GM18861 (cell line): ENCODE measurements at regions not wholly inside any gene's neighbourhood (a gene's known extent, or its start where the extent isn't known, plus 50 kb on each side); places are given as distances from the start of the nearest gene placed in this dataset.
"Not testable (repeated sequence)": the region's sequence is repeated elsewhere in the genome, so short reads cannot be mapped to it uniquely, and the experiment has no call there.

Source experiments
- ATAC-seq: cut with Tn5 transposase; IDR thresholded peaks from one replicate; pipeline ENCODE4 v1.9.1; 2021; ENCODE audit not compliant: unreplicated experiment

DNA sequence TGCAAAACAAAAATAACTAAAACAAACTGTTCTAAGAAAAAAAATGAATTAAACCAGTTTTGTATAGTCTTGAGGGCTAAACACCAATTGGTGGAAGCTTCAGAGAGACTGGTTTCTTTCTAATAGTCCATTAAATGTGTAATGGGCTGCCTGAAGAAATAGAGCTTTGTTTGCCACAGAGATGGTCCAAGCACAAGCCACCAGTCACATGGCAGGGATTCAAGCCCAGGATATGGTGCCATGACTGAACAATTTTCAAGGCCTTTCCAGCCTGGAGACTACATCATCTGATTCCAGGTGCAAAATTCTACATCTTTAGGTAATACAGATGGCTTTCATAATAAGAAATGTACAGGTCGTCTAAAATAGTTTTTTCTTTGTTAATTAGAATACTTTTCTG is 355.3 kb downstream of the NR2F1-AS1 start:
- no peak for ATAC-seq

DNA sequence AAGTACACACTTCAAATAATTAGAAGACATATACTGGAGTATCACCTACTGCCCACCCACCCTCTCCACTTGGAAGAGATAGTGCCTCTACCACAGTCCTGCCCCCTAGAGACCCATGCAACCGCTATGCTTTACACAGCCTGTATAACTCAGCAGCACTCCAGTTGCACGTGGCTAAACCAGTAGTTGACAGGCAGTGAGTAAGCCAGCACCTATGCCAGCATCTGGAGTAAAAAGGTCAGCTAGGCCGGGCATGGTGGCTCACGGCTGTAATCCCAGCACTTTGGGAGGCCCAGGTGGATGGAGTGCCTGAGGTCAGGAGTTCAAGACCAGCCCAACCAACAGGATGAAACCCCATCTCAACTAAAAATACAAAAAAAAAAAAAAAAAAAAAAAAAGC is 356.4 kb downstream of the NR2F1-AS1 start:
- ATAC-seq = no peak

DNA sequence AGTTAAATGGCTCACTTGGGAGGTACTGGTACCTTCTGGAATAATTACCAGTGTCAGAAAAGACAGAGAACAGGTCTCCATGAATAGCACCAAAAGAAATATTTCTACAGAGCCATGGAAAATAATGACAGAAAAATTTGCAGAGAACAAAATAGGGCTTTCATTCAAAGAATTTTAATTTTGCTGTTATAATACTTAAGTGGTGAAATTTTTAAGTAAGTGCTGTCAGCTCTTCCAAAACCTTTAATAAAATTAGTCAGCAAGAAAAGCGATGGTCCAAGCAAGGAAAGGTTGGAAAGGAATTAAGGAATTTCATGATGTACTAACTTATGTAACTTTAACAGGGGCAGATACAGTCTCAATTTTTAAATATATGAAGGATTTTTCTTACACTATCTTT is 359.2 kb downstream of the NR2F1-AS1 start:
- ATAC-seq = no peak

DNA sequence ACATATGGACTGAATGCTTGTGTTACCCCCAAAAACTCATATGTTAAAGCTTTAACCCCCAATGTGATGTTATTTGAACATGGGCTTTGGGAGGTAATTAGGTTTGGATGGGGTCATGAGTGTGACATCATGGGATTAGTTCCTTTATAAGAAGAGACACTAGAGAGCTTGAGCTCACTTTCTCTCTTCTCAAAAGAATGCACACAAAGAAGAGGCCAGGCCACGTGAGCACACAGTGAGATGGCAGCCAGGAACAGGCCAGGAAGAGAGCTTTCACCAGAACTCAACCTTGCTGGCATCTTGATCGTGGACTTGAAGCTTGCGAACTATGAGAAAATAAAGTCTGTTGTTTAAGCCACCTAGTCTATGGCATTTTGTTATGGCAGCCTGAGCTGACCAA is 360.6 kb downstream of the NR2F1-AS1 start:
- ATAC-seq = no peak

DNA sequence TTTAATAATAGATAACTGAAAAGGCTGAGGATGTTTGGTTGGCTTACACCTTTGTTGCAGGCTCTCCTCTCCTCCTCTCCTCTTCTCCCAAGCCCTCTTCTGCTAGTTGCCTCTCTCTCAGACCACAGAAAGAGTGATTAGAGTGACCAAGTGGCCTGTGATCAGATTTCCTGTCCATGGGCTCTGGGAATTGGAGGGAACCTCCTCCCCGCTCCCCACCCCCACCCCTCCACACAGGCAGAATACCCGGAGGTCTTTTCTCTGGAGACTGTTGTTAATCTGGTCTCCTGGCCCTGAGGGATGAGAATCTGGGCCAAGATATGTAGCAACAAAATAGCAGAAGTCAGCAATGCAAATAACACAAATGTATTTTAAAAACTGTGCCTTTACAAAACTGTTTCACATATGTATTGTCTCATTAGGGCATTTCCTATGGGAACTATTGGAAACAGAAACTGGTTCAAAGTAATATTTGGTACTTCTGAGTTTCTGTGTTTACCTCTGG is 361.3 kb downstream of the NR2F1-AS1 start:
- ATAC-seq = no peak

DNA sequence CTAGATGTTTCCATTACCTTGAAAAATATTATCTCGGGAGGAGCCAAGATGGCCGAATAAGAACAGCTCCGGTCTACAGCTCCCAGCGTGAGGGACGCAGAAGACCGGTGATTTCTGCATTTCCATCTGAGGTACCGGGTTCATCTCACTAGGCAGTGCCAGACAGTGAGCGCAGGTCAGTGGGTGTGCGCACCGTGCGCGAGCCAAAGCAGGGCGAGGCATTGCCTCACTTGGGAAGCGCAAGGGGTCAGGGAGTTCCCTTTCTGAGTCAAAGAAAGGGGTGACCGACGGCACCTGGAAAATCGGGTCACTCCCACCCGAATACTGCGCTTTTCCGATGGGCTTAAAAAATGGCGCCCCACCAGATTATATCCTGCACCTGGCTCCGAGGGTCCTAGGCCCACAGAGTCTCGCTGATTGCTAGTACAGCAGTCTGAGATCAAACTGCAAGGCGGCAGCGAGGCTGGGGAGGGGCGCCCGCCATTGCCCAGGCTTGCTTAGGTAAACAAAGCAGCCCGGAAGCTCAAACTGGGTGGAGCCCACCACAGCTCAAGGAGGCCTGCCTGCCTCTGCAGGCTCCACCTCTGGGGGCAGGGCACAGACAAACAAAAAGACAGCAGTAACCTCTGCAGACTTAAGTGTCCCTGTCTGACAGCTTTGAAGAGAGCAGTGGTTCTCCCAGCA is 367.8 kb downstream of the NR2F1-AS1 start:
- not testable (repeated sequence) for ATAC-seq

DNA sequence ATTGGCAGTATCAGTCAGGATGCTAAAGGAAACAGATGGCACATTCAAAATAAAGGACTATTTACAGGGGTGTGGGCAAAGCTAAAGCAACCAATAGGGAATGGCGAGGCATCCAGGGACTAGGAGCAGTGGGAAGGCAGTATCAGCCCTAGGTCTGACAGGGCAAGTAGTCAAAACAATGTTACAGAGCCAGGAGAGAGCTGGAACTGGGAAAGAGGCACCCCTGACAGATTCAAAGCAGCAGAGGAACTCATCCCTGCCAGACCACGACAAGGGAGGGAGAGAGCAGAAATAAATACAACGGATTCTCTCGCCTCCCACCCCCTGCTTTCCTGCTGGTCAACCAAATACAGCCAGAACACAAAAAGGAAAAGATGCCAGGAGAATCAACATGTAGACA is 371.5 kb downstream of the NR2F1-AS1 start:
- ATAC-seq = no peak

DNA sequence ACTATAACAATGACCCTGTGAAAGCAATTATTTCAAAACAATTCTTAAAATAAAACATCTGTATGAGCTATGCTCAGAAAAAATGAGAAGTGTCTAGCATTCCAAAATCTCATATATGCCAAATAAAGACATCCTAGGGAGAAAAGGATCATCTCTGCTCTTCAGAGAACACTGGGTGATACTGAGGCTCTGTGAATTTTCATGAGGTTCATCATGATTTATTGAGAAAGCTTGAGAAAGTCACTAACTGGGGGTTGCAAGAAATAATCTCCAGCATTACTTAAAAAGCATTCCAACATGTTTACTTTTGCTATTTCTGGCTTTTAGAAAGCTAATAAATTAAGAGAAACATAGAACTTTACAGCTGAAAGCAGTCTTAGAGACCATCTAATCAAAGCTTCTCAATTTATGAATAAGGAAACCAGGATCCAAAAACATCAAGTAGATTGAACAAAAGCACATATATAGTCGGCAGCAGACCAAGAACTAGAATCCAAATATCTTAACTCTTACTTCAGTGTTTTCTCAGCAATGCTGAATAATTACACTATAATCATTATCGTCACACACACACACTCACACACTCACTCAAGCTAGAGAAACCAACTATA is 372.8 kb downstream of the NR2F1-AS1 start:
- ATAC-seq = no peak

DNA sequence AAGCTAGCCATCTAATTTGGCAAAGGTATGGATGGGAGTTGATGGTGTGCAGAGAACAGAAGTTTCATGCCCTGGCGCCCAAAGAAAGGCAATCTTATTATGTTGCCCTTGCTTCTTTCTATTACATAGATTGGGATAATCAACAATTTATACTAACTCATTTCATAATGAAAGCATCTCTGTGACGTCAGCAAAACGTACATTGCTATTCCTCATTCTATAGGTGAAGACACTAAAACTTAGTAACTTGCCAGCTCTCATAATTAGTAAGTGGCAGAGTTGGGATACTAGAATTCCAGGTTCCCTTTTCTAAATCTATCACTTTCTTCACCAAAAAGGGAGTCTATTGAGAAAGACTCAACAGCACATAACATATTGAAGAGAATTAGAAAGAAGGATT is 374.8 kb downstream of the NR2F1-AS1 start:
- no peak for ATAC-seq

DNA sequence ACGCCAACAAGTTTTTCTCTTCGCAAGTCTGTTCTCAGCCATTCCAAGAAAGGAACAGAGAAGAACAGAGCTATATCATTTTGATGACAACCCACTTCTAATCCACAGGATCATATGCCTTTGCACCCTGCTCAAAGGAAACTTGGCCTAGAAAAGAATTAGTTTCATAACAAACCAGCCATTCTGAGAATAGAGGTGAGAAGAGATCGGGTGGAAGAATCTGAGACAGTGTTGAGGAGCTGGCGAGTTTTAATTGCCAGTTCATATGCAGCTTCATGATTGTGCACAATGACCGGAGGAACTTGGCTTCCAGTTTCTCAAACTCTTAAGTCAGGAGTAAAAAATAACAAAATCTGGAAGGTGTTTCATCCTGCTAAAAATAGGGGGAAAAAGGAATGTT is 380.0 kb downstream of the NR2F1-AS1 start:
- ATAC-seq = no peak

DNA sequence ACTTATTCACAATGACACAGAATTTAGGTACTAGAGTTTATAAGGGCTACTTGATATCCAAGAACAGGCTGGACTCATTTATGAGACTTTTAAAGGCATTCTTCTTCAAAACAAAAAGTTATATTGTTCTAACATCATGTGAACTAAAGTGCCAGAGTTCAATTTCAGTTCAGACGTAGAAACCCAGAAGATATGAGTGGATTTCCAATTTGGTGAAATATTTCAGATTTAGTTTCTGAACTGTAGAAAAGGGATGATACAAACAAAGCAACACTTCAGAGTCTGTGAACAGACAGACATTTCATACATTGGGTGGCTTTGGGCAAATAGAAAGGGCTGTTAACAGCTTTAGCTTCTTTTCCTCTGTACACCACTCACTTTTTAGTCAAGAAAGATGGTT is 384.0 kb downstream of the NR2F1-AS1 start:
- ATAC-seq = no peak

DNA sequence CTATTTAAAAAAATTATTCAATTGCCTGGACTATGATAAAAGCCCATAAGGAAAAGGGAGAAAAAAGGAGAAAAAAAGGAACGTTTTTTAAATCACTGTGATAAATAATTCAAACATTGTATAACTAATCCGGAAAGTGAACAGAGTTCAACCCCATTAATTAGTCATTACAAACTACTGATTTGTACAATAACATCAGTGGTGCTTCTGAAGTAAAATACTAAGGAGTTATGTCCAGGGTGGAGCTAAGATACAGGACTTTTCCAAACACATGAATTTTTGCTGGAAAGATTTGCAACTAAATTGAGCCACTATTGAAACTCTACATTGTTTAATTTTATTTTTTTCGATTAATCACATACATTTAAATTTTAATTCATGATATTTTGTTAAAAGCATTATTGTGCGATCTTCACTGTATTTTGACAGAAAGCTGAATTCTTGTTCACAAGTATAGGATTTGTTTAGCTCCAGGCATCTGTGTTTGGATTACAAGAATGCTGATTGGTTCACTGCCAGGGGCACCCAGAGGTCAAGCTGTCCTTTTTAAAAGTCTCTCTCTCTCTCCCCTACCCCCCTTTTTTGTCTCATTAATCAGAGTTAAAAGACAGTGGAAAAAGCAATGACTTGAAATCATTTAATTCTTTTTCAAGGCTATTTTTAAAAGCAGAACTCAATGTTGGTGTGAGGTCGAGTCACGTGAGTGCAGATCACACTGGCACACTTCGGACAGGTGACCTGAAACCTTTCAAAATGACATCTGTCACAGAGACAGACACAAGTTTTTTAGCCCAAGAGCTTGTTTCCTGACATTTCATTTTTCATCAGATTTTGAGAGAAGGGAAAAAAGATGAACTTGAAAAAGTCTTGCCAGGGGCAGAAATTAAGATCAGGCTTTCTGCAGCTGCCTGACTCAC is 387.3 kb downstream of the NR2F1-AS1 start:
- ATAC-seq = no peak

DNA sequence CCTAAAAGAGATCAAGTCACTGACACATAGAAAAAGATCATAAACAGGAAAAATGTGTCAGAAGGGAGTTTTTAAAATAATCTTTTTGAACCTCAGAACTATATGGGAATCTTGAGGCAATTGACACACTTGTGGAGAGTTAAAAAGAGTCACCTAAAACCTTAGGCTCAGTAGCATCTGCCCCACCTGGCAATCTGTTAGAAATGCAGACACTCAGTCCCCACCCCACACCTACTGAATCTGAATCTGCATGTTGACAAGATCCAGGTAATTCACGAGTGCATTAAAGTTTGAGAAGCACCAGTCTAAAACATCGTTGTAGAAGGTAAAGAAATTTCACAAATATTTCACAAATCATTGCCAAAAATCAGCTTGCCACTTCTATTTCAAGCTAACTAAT is 388.3 kb downstream of the NR2F1-AS1 start:
- ATAC-seq = no peak

DNA sequence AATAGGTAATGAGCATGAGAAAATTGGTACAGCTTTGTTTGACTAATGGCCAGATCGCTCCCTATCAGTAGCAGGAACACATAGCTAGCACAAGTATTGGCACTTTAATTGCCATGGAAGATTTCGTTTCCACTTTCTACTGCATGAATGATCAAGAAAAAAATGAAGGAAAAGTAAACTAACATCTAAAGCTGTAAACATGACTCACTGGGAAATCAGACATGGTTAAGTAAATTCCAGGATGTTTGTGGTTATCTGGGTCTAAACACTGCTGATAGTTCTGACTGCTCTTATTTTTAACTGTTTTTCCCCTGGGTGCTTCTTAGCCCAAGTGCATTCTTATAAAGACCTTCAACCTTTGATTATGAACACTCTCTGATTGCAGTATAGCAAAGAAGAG is 388.9 kb downstream of the NR2F1-AS1 start:
- no peak for ATAC-seq

DNA sequence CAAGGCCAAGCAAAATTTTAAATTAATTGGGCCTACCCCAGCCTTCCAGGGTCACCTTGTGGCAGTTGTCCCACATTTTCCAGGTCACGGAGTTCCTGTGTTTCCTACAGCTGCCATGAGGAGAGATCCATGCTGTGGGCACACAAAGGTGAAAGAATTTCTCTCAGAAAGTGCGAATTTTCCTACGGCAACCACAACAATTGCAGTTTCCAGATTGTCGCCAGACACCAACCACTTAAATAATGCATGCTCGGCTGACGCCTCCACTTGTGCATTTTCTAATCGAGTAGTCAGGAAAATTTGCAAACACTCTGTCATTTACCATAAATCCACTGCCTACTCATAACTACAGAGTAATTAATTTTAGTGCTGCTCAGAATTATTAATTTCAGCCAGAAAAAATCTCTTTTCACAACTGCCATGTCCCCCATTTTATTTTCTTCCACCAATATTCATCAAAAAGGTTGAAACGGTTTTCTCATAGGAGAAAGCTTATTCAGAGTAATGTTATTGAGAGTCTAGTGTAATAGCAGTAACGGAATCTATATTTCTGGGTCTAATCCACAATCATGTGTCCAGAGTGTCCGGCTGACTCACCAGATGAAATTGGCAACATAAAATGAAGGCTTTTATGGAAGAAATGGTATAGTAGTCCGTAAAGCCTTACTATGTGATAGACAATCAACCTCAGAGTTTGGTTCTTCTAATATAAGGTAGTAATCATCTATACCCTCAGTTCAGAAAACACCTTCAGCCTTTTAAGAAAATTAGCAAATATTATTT is 389.8 kb downstream of the NR2F1-AS1 start:
- ATAC-seq = no peak

DNA sequence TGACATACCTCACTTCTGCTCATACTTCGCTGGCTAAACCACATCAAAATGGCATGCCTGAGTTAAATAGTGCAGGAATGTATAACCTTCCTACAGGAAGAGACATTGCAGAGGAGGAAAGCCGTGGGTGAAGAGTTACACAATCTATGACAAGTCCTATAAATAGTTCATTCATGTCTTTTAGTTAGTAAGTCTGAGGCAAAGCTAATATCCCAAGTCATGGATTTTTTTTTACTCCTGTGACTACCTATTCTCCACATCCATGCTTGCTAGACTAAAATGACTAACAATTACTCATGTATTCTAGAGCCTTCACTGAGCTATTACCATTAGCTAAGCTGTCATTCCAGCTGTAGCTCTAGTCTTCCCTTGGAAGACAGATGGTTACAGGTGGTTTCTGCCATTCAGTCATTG is 391.3 kb downstream of the NR2F1-AS1 start:
- ATAC-seq = no peak

DNA sequence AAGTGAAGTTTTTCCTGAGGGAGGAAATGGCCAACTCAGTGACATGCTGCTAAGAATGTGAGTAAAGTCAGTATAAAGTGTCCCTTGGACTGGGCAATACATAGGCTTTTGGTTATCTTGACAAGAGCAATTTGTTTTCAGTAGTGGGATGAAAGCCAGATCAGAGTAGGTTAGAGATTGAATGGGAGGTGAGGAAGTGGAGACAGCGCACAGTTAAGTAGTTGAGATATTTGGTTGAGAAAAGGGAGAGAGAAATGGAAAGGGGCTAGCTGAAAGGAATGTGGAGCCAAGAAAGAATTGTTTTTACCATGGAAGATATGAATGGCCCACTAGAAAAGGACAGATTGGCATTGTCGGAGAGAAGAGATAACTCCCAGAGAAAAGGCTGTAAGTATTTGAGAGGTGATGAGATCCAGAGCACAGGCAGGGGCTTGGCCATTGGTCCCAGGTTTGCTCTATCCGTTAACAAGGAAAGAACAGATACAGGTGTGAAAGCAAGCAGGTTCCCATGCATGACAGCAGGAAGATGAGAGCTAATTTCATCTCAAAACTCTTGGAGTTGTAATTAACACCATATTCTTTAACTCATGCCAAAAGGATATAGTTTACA is 392.0 kb downstream of the NR2F1-AS1 start:
- no peak for ATAC-seq

DNA sequence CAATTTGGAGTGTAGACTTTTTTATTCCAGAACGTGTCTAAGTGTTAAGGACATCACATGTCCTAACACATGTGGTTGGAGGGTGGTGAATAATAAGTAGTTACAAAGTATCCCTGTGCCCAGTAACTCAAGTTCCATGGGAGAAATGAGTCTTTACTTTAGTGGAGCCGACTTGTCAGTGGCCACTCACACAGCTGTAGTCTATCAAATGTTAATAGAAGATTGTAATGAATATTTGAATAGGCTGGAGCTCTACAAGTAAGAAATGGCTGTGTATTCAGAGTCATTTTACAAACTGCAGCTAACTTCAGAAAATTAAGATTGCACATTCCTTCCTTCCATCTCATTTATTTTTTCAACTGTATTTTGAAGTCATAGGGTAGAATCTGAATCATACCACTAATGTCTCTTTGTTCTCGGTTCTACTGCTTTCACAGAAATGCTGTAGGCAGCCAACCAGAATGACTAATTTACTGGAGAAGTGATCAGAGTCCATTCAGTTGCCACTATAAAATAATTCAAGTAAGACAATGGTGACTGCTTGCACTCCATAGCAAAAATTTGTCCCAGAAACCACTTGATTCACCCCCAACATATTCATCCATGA is 394.8 kb downstream of the NR2F1-AS1 start:
- ATAC-seq = no peak

DNA sequence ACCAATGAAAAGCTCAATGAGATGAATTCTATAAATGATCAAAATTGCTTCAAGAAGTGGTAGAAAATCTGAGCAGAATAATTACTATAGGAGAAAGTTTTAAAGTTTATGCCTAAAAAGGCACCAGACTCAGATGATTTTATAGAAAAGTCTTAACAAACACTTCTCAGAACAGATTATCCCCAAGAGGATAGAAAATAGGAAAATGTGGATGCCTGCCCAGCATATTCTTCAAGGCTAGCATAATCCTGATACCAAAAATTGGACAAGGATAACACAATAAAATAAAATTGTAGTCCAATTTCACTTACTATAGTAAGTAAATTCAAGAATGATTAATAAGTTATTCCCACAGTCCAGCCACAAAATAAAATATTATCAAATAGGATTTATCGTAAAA is 397.0 kb downstream of the NR2F1-AS1 start:
- ATAC-seq = no peak

DNA sequence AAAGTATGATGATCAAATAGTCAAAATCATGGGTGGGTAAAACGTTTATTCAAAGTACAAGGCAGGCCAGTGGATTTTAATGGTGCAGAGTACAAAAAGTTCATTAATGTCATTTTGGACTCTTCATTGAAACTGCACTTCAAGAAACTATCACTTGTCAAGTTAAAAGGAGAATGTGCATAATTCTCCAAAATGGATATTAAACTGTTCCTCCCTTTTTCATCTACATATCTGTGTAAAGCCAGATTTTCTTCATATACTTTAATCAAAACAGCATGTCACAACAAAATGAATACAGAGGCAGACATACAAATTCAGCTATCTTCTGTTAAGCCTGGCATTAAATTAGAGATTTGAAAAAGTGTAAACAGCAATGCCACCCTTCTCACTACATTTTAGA is 401.6 kb downstream of the NR2F1-AS1 start:
- no peak for ATAC-seq
